Sigmoid colon (tissue), 4 donors: ENCODE measurements at regions not wholly inside any gene's neighbourhood (a gene's known extent, or its start where the extent isn't known, plus 50 kb on each side); places are given as distances from the start of the nearest gene placed in this dataset.

Experiments used
- EP300 ChIP-seq, 4 donors: sonication (generic); formaldehyde crosslinking; IDR thresholded peaks; one replicate each; pipeline ENCODE4 v1.6.1; 2017; ENCODE audit warnings: antibody characterized with exemption in 4 of 4
- TF ChIP-seq, protein P1 (sequence below), 4 experiments: fragments of 450-650 bp in 3 of 4; fragments of 200-600 bp in 1 of 4; IDR thresholded peaks; one replicate each; pipeline ENCODE4 v1.5.1; 2016 to 2019; ENCODE audit warnings: antibody characterized with exemption in 4 of 4, mild to moderate bottlenecking in 3 of 4, moderate library complexity in 2 of 4

DNA sequence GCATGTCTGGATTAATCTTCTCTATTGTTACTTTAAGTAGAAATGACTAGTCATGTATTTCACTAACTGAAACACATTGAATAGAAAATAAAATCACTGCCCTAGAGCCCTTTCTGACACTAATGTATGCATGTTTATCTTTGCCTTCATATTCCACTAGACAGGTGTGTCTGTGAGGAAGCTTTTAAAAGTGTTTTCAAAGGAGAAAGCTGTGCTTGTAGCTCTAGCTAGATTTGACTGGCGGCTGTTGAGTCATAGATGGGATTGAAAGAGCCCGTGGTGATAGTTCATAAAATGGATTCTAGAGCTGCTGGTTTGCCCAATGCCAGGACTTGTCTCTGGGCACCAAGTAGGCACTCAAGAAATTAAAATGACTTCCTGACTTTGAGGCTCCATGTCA lies 189.0 kb upstream of the PIRT start:
- TF ChIP-seq, protein P1, sequence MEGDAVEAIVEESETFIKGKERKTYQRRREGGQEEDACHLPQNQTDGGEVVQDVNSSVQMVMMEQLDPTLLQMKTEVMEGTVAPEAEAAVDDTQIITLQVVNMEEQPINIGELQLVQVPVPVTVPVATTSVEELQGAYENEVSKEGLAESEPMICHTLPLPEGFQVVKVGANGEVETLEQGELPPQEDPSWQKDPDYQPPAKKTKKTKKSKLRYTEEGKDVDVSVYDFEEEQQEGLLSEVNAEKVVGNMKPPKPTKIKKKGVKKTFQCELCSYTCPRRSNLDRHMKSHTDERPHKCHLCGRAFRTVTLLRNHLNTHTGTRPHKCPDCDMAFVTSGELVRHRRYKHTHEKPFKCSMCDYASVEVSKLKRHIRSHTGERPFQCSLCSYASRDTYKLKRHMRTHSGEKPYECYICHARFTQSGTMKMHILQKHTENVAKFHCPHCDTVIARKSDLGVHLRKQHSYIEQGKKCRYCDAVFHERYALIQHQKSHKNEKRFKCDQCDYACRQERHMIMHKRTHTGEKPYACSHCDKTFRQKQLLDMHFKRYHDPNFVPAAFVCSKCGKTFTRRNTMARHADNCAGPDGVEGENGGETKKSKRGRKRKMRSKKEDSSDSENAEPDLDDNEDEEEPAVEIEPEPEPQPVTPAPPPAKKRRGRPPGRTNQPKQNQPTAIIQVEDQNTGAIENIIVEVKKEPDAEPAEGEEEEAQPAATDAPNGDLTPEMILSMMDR (IDR thresholded peaks at IDR 0.05): no peak
- no peak for TF ChIP-seq EP300 (IDR thresholded peaks at IDR 0.05)
